Liver (tissue), 8 donors: ENCODE measurements at regions not wholly inside any gene's neighbourhood (a gene's known extent, or its start where the extent isn't known, plus 50 kb on each side); places are given as distances from the start of the nearest gene placed in this dataset.

Experiments used
- DNase-seq: peaks from one replicate; pipeline ENCODE4 v3.0.0-alpha.2; 2017; ENCODE audit warnings: low spot score
- H3K27ac ChIP-seq, 2 donors: one replicate each; pipeline ENCODE4 v1.7.0; 2013; ENCODE audit warnings: inconsistent platforms in 2 of 2, low read length in 2 of 2, control low read depth in 1 of 2, low read depth in 1 of 2, mild to moderate bottlenecking in 1 of 2
- H3K27me3 ChIP-seq, 4 donors: one replicate each; pipeline versions ENCODE4 v1.6.1 to v1.7.0; 2013; ENCODE audit warnings: low read length in 3 of 4, inconsistent platforms in 1 of 4, mild to moderate bottlenecking in 1 of 4, moderate library complexity in 1 of 4; ENCODE audit not compliant: control insufficient read depth in 4 of 4, insufficient read depth in 4 of 4
- H3K36me3 ChIP-seq, 4 donors: one replicate each; pipeline versions ENCODE4 v1.6.1 to v1.7.0; 2013; ENCODE audit warnings: low read length in 3 of 4, mild to moderate bottlenecking in 3 of 4, low read depth in 1 of 4, moderate library complexity in 1 of 4; ENCODE audit not compliant: control insufficient read depth in 4 of 4, insufficient read depth in 3 of 4
- H3K4me1 ChIP-seq, 4 donors: one replicate each; pipeline versions ENCODE4 v1.6.1 to v1.7.0; 2013; ENCODE audit warnings: low read length in 3 of 4, mild to moderate bottlenecking in 3 of 4, moderate library complexity in 1 of 4; ENCODE audit not compliant: control insufficient read depth in 4 of 4, insufficient read depth in 4 of 4
- H3K4me3 ChIP-seq, 3 donors: one replicate each; pipeline versions ENCODE4 v1.6.1 to v1.7.0; 2013; ENCODE audit warnings: low read length in 3 of 3, control low read depth in 1 of 3, low read depth in 1 of 3, mild to moderate bottlenecking in 1 of 3
- H3K9ac ChIP-seq, 2 donors: one replicate each; pipeline ENCODE4 v1.7.0; 2013; ENCODE audit warnings: low read length in 2 of 2, mild to moderate bottlenecking in 2 of 2, moderate library complexity in 2 of 2, control low read depth in 1 of 2, low read depth in 1 of 2
- H3K9me3 ChIP-seq, 4 donors: one replicate each; pipeline versions ENCODE4 v1.6.1 to v1.7.0; 2013; ENCODE audit warnings: low read length in 3 of 4; ENCODE audit not compliant: control insufficient read depth in 4 of 4
- EGR1 ChIP-seq, 2 donors: IDR thresholded peaks; 2 replicates each; pipeline ENCODE4 v1.6.1; 2016 to 2018; ENCODE audit warnings: antibody characterized with exemption in 2 of 2, low read depth in 2 of 2
- FOXA1 ChIP-seq: IDR thresholded peaks from 2 replicates; pipeline ENCODE4 v1.6.1; 2016; ENCODE audit warnings: antibody characterized with exemption
- FOXA2 ChIP-seq: IDR thresholded peaks from 2 replicates; pipeline ENCODE4 v1.6.1; 2016; ENCODE audit warnings: antibody characterized with exemption
- GABPA ChIP-seq, 2 donors: IDR thresholded peaks in 1 of 2; conservative IDR thresholded peaks in 1 of 2; 2 replicates each; pipeline ENCODE4 v1.6.1; 2016; ENCODE audit warnings: antibody characterized with exemption in 2 of 2, mild to moderate bottlenecking in 1 of 2, moderate library complexity in 1 of 2
- HNF4A ChIP-seq, 2 donors: conservative IDR thresholded peaks; 2 replicates each; pipeline ENCODE4 v1.6.1; 2016; ENCODE audit warnings: antibody characterized with exemption in 2 of 2, mild to moderate bottlenecking in 2 of 2
- HNF4G ChIP-seq: IDR thresholded peaks from 2 replicates; pipeline ENCODE4 v1.6.1; 2016; ENCODE audit warnings: antibody characterized with exemption
- MAX ChIP-seq: IDR thresholded peaks from 2 replicates; pipeline ENCODE4 v1.6.1; 2016; ENCODE audit warnings: antibody characterized with exemption
- NR2F2 ChIP-seq: IDR thresholded peaks from 2 replicates; pipeline ENCODE4 v1.6.1; 2016; ENCODE audit warnings: antibody characterized with exemption
- RAD21 ChIP-seq, 2 donors: IDR thresholded peaks; 2 replicates each; pipeline ENCODE4 v1.6.1; 2016; ENCODE audit warnings: antibody characterized with exemption in 2 of 2, mild to moderate bottlenecking in 2 of 2
- RXRA ChIP-seq, 2 donors: IDR thresholded peaks; 2 replicates each; pipeline ENCODE4 v1.6.1; 2017 to 2018; ENCODE audit warnings: antibody characterized with exemption in 2 of 2, mild to moderate bottlenecking in 1 of 2
- SP1 ChIP-seq: IDR thresholded peaks from 2 replicates; pipeline ENCODE4 v1.6.1; 2018; ENCODE audit warnings: antibody characterized with exemption, mild to moderate bottlenecking
- TAF1 ChIP-seq: conservative IDR thresholded peaks from 2 replicates; pipeline ENCODE4 v1.6.1; 2016; ENCODE audit warnings: antibody characterized with exemption, mild to moderate bottlenecking
- ZBTB33 ChIP-seq: IDR thresholded peaks from 2 replicates; pipeline ENCODE4 v1.6.1; 2016; ENCODE audit warnings: antibody characterized with exemption
- WGBS: extraction: QIAGEN DNeasy Blood & Tissue Kit; methylation state at CpG from one replicate; pipeline ENCODE4 v1.1.7; 2013; 5-methylcytosine and 5-hydroxymethylcytosine counted together
- TF ChIP-seq, protein P1 (sequence below): IDR thresholded peaks from 2 replicates; pipeline ENCODE4 v1.6.1; 2016; ENCODE audit warnings: antibody characterized with exemption, mild to moderate bottlenecking
- TF ChIP-seq, protein P2 (sequence below): fragments of 150-350 bp; IDR thresholded peaks from 2 replicates; pipeline ENCODE4 v1.5.1; 2017; ENCODE audit warnings: improper control_type of control experiment, low read depth, low read length; ENCODE audit not compliant: missing input control
- donor health status: healthy.
- donor health status: healthy.
- donor health status: healthy.
- donor health status: healthy.
- donor health status: healthy.

- Histone ChIP-seq H3K4me1 (peaks cover 2 to 25% (median 8%) of the 10 kb centered on the region in 4 donors), H3K9me3 (no peaks in the 10 kb centered on the region), H3K36me3 (no peaks in the 10 kb centered on the region), H3K9ac (no peak overlapping the region), H3K27me3 (no peaks in the 10 kb centered on the region), H3K27ac (no peak overlapping the region), H3K4me3 (no peak overlapping the region)
- no peak for DNase-seq
- no peak for TF ChIP-seq MAX
- TF ChIP-seq NR2F2, result no peak
- TF ChIP-seq EGR1 (IDR thresholded peaks at IDR 0.05; ENCODE audit: low read depth in 2 of 2), result no peak
- no peak for TF ChIP-seq FOXA1
- TF ChIP-seq, protein P1, sequence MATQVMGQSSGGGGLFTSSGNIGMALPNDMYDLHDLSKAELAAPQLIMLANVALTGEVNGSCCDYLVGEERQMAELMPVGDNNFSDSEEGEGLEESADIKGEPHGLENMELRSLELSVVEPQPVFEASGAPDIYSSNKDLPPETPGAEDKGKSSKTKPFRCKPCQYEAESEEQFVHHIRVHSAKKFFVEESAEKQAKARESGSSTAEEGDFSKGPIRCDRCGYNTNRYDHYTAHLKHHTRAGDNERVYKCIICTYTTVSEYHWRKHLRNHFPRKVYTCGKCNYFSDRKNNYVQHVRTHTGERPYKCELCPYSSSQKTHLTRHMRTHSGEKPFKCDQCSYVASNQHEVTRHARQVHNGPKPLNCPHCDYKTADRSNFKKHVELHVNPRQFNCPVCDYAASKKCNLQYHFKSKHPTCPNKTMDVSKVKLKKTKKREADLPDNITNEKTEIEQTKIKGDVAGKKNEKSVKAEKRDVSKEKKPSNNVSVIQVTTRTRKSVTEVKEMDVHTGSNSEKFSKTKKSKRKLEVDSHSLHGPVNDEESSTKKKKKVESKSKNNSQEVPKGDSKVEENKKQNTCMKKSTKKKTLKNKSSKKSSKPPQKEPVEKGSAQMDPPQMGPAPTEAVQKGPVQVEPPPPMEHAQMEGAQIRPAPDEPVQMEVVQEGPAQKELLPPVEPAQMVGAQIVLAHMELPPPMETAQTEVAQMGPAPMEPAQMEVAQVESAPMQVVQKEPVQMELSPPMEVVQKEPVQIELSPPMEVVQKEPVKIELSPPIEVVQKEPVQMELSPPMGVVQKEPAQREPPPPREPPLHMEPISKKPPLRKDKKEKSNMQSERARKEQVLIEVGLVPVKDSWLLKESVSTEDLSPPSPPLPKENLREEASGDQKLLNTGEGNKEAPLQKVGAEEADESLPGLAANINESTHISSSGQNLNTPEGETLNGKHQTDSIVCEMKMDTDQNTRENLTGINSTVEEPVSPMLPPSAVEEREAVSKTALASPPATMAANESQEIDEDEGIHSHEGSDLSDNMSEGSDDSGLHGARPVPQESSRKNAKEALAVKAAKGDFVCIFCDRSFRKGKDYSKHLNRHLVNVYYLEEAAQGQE, result no peak
- TF ChIP-seq, protein P2, sequence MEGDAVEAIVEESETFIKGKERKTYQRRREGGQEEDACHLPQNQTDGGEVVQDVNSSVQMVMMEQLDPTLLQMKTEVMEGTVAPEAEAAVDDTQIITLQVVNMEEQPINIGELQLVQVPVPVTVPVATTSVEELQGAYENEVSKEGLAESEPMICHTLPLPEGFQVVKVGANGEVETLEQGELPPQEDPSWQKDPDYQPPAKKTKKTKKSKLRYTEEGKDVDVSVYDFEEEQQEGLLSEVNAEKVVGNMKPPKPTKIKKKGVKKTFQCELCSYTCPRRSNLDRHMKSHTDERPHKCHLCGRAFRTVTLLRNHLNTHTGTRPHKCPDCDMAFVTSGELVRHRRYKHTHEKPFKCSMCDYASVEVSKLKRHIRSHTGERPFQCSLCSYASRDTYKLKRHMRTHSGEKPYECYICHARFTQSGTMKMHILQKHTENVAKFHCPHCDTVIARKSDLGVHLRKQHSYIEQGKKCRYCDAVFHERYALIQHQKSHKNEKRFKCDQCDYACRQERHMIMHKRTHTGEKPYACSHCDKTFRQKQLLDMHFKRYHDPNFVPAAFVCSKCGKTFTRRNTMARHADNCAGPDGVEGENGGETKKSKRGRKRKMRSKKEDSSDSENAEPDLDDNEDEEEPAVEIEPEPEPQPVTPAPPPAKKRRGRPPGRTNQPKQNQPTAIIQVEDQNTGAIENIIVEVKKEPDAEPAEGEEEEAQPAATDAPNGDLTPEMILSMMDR, result no peak
- TF ChIP-seq FOXA2, result no peak
- no peak for TF ChIP-seq RXRA (IDR thresholded peaks at IDR 0.05)
- no peak for TF ChIP-seq HNF4G
- TF ChIP-seq ZBTB33, result no peak
- TF ChIP-seq GABPA (IDR thresholded peaks at IDR 0.05 in 1 of 2, conservative IDR thresholded peaks at IDR 0.05 in 1 of 2), result no peak
- TF ChIP-seq HNF4A (conservative IDR thresholded peaks at IDR 0.05), result no peak
- no peak for TF ChIP-seq TAF1
- no peak for TF ChIP-seq RAD21 (IDR thresholded peaks at IDR 0.05)
- WGBS, result 73% methylated on average over 5 of the region's 5 CpGs
Observed at GRCh38 chr2:51291762-51292551, 260.0 kb upstream of the NRXN1 start.

- WGBS, result 80% methylated on average over 2 of the region's 2 CpGs
- no peak overlapping the region for H3K9ac ChIP-seq
- H3K27ac ChIP-seq, result no peak overlapping the region
- peaks cover 2 to 25% (median 8%) of the 10 kb centered on the region in 4 donors for H3K4me1 ChIP-seq
- H3K36me3 ChIP-seq, result no peaks in the 10 kb centered on the region
- H3K9me3 ChIP-seq, result no peaks in the 10 kb centered on the region
- no peaks in the 10 kb centered on the region for H3K27me3 ChIP-seq
- no peak overlapping the region for H3K4me3 ChIP-seq
- no peak for DNase-seq
- TF ChIP-seq MAX, result no peak
- TF ChIP-seq SP1, result no peak
- no peak for TF ChIP-seq HNF4G
Observed at GRCh38 chr2:51290725-51291124, 258.8 kb upstream of the NRXN1 start.
